Neural cell (in vitro differentiated cells): ENCODE measurements at regions not wholly inside any gene's neighbourhood (a gene's known extent, or its start where the extent isn't known, plus 50 kb on each side); places are given as distances from the start of the nearest gene placed in this dataset.

Experiments used
- CTCF ChIP-seq: fragments of 450-650 bp; IDR thresholded peaks from 2 replicates; pipeline ENCODE4 v1.5.1; 2014; ENCODE audit warnings: antibody characterized with exemption, mild to moderate bottlenecking, moderate library complexity; ENCODE audit not compliant: poor library complexity, severe bottlenecking
- MXI1 ChIP-seq: fragments of 450-650 bp; conservative IDR thresholded peaks from 2 replicates; pipeline ENCODE4 v1.6.1; 2014; ENCODE audit warnings: antibody characterized with exemption, mild to moderate bottlenecking; ENCODE audit not compliant: poor library complexity, severe bottlenecking
- POLR2AphosphoS5 ChIP-seq: IDR thresholded peaks from 2 replicates; pipeline ENCODE4 v1.6.1; 2012
- RAD21 ChIP-seq: fragments of 450-650 bp; conservative IDR thresholded peaks from 2 replicates; pipeline ENCODE4 v1.6.1; 2014; ENCODE audit warnings: antibody characterized with exemption, mild to moderate bottlenecking, moderate library complexity
- SMC3 ChIP-seq: fragments of 450-650 bp; conservative IDR thresholded peaks from 2 replicates; pipeline ENCODE4 v1.6.1; 2014; ENCODE audit warnings: antibody characterized with exemption, mild to moderate bottlenecking, moderate library complexity; ENCODE audit not compliant: poor library complexity
- TAF1 ChIP-seq: IDR thresholded peaks from 2 replicates; pipeline ENCODE4 v1.6.1; 2012; ENCODE audit warnings: low read depth

GRCh38 chrX:120797188-120797851 is 78.3 kb downstream of the CT47B1 start:
- TF ChIP-seq CTCF, result no peak
- TF ChIP-seq RAD21, result no peak
- no peak for TF ChIP-seq MXI1
- TF ChIP-seq SMC3, result no peak
- no peak for TF ChIP-seq TAF1
- no peak for TF ChIP-seq POLR2AphosphoS5
